GM12878 (cell line): ENCODE measurements at regions not wholly inside any gene's neighbourhood (a gene's known extent, or its start where the extent isn't known, plus 50 kb on each side); places are given as distances from the start of the nearest gene placed in this dataset.

Experiments used
- ATAC-seq: fragments of 200-7000 bp; cut with Tn5 transposase; 3 replicates; pipeline ENCODE4 v1.9.1; 2020; ENCODE audit warnings: mild to moderate bottlenecking, moderate library complexity
- BruUV-seq: library from RNA; stranded (reverse); fragments of 400-500 nt; replicated peaks from 2 replicates; lab custom pipeline; 2021; lab: Mats Ljungman, UMichigan
- CTCF ChIA-PET: fragments of 300-600 bp; sonication (Branson Sonifier 250); formaldehyde crosslinking; extraction: SDS; loops from one replicate; lab custom pipeline; 2021; ENCODE audit warnings: inconsistent platforms; lab: Yijun Ruan, JAX
- POLR2A ChIA-PET: fragments of 350-600 bp; formaldehyde crosslinking; extraction: SDS; loops from one replicate; lab custom pipeline; 2021; ENCODE audit warnings: inconsistent platforms; lab: Charles Lee
- RAD21 ChIA-PET: fragments of 300-600 bp; sonication (Branson Sonifier 250); formaldehyde crosslinking; loops from one replicate; lab custom pipeline; 2023; ENCODE audit warnings: antibody characterized with exemption; ENCODE audit not compliant: unreplicated experiment; lab: Charles Lee
- SMC1A ChIA-PET: fragments of 300-600 bp; sonication (Branson Sonifier 250); formaldehyde crosslinking; loops from one replicate; lab custom pipeline; 2023; ENCODE audit not compliant: unreplicated experiment, uncharacterized antibody; lab: Charles Lee
- DNase-seq: peaks from one replicate; pipeline ENCODE4 v3.0.0-alpha.2; 2011; ENCODE audit warnings: low read depth, low spot score
- FAIRE-seq: peaks from 3 replicates; lab custom pipeline; 2011; peaks lifted over from hg19 to GRCh38; lab: Jason Lieb, UNC
- H2AFZ ChIP-seq: 2 replicates; pipeline ENCODE4 v1.6.0; 2011; ENCODE audit warnings: low read depth, low read length, control low read depth; ENCODE audit not compliant: control insufficient read depth
- H3K27ac ChIP-seq: 2 replicates; pipeline ENCODE4 v1.5.1; 2011; ENCODE audit warnings: control low read depth; ENCODE audit not compliant: control insufficient read depth, insufficient read depth
- H3K27me3 ChIP-seq, 2 experiments: replicated peaks in 1 of 2; 2 replicates each; pipeline versions ENCODE4 v1.6.0 to v1.6.1; 2011; ENCODE audit warnings: low read length in 1 of 2; ENCODE audit not compliant: control insufficient read depth in 2 of 2, insufficient read depth in 2 of 2
- H3K36me3 ChIP-seq, 2 experiments: 2 replicates each; pipeline ENCODE4 v1.5.1; 2011; ENCODE audit warnings: low read length in 1 of 2; ENCODE audit not compliant: control insufficient read depth in 2 of 2, insufficient read depth in 2 of 2
- H3K4me1 ChIP-seq: 2 replicates; pipeline ENCODE4 v1.6.1; 2011; ENCODE audit warnings: mild to moderate bottlenecking, low read length, moderate library complexity, mixed read lengths; ENCODE audit not compliant: control insufficient read depth, insufficient read depth
- H3K4me2 ChIP-seq: 2 replicates; pipeline ENCODE4 v1.6.0; 2011; ENCODE audit warnings: control low read depth; ENCODE audit not compliant: control insufficient read depth, insufficient read depth
- H3K4me3 ChIP-seq: fragments of 200-600 bp; sonication (generic); 2 replicates; pipeline ENCODE4 v1.5.1; 2016
- H3K79me2 ChIP-seq: 2 replicates; pipeline ENCODE4 v1.6.0; 2011; ENCODE audit warnings: low read length; ENCODE audit not compliant: control insufficient read depth, insufficient read depth
- H3K9ac ChIP-seq: 2 replicates; pipeline ENCODE4 v1.8.0; 2011; ENCODE audit warnings: low read length, control low read depth, mixed read lengths; ENCODE audit not compliant: control insufficient read depth, insufficient read depth
- H3K9me3 ChIP-seq: replicated peaks from 3 replicates; pipeline ENCODE4 v1.5.1; 2011; ENCODE audit warnings: mild to moderate bottlenecking, low read length; ENCODE audit not compliant: control insufficient read depth, insufficient read depth
- H4K20me1 ChIP-seq: 2 replicates; pipeline ENCODE4 v1.6.0; 2011; ENCODE audit not compliant: control insufficient read depth, insufficient read depth
- FOXK2 ChIP-seq: fragments of 450-650 bp; IDR thresholded peaks from 2 replicates; pipeline ENCODE4 v1.6.1; 2017; ENCODE audit warnings: mild to moderate bottlenecking, moderate library complexity
- PAX8 ChIP-seq: fragments of 450-650 bp; IDR thresholded peaks from 2 replicates; pipeline ENCODE4 v1.6.1; 2017; ENCODE audit warnings: mild to moderate bottlenecking, moderate library complexity
- POLR2A ChIP-seq: IDR thresholded peaks from 2 replicates; pipeline ENCODE4 v1.6.1; 2011; ENCODE audit warnings: low read depth, mild to moderate bottlenecking, low read length
- SP1 ChIP-seq: IDR thresholded peaks from one replicate; pipeline ENCODE4 v1.6.1; 2011; ENCODE audit warnings: low read depth, low read length
- TARDBP ChIP-seq: IDR thresholded peaks from 2 replicates; pipeline ENCODE4 v1.6.1; 2016; ENCODE audit warnings: borderline replicate concordance
- ZNF207 ChIP-seq: fragments of 450-650 bp; IDR thresholded peaks from 2 replicates; pipeline ENCODE4 v1.6.1; 2014; ENCODE audit warnings: antibody characterized with exemption, mild to moderate bottlenecking, borderline replicate concordance
- WGBS: methylation state at CpG from one replicate; pipeline ENCODE4 v1.1.6; 2016; ENCODE audit warnings: low lambda C conversion rate; ENCODE audit not compliant: insufficient replicate concordance, insufficient coverage; ENCODE audit errors: missing lambda C conversion rate; 5-methylcytosine and 5-hydroxymethylcytosine counted together
- in situ Hi-C: fragments of 300-500 bp; cut with MboI; formaldehyde crosslinking; loops from 9 replicates; pipeline ENCODE4 v1.14.3; 2018; ENCODE audit warnings: mixed read lengths
- intact Hi-C: fragments of 100-400 bp; cut with micrococcal nuclease; formaldehyde crosslinking; loops from one replicate; pipeline ENCODE4 v1.14.2; 2022; ENCODE audit not compliant: unreplicated experiment
- TF ChIP-seq, protein P1 (sequence below): IDR thresholded peaks from 2 replicates; pipeline ENCODE4 v1.6.1; 2012; ENCODE audit warnings: improper control_type of control experiment, low read depth, low read length; ENCODE audit not compliant: insufficient replicate concordance
- TF ChIP-seq, protein P2 (sequence below), 3 experiments: IDR thresholded peaks in 2 of 3; conservative IDR thresholded peaks in 1 of 3; 2 replicates each; pipeline ENCODE4 v1.5.1; 2011; ENCODE audit warnings: low read depth in 3 of 3, low read length in 3 of 3, mild to moderate bottlenecking in 3 of 3, control low read depth in 2 of 3, moderate library complexity in 2 of 3, inconsistent platforms in 1 of 3, mixed read lengths in 1 of 3; ENCODE audit not compliant: control insufficient read depth in 2 of 3, insufficient read depth in 1 of 3; ENCODE audit errors: extremely low read depth in 1 of 3

DNA sequence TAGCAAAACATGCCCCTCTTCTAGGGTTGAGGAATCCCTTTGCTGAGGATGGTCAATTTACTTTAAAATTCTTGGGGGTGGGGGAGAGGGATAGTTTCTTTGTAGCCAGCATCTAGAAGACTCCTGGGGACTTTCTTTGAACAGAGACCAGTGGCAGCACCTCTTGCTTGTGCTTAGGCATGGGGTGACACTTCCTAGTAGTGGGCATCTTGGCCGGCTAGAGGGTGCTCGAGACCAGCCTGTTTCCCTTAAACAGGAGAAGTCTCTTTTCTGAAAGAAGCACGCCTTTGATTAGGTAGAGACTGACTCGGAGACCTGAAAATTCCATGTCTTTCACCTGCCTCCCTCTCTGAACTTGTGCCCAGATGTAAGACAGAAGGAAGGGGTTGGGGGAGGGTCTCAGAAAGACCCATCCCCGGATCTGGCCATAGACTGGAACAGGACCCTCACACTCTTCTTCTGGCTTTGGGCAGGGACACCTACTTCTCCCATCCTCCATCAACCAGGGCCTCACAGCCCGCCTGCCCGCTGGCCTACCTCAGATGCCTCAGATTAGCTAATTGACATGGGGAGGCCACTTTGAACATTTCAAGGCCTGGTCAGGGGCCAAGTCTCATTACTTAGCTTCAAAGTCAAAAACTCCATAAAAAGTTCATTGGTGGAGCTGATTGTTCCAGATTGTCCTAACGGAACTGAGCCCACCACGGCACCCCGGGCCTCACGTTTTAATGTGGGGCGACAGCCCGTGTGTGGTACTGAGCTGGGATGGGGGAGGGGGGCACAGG, 172.2 kb downstream of the CDC5L start:
- 60% methylated on average over 13 of the region's 13 CpGs for WGBS
- FAIRE-seq, result no peak
- POLR2A ChIA-PET, result no interaction called here
- H3K4me3 ChIP-seq, result no peak overlapping the region
- no TSS peak for BruUV-seq
- RAD21 ChIA-PET, result no interaction called here
- no peaks in the 10 kb centered on the region for H3K36me3 ChIP-seq
- SMC1A ChIA-PET, result no interaction called here
- CTCF ChIA-PET, result no interaction called here
- peaks cover 1 to 5% of the 10 kb centered on the region in 2 experiments; a peak in 2 of 4 replicates for H3K27me3 ChIP-seq
- peaks cover 6% of the 10 kb centered on the region; the same call in 1 of the 2 replicates for H3K4me1 ChIP-seq
- TF ChIP-seq TARDBP (no peak), POLR2A (no peak), SP1 (no peak), ZNF207 (no peak), FOXK2 (no peak), PAX8 (no peak)
- TF ChIP-seq, protein P1, sequence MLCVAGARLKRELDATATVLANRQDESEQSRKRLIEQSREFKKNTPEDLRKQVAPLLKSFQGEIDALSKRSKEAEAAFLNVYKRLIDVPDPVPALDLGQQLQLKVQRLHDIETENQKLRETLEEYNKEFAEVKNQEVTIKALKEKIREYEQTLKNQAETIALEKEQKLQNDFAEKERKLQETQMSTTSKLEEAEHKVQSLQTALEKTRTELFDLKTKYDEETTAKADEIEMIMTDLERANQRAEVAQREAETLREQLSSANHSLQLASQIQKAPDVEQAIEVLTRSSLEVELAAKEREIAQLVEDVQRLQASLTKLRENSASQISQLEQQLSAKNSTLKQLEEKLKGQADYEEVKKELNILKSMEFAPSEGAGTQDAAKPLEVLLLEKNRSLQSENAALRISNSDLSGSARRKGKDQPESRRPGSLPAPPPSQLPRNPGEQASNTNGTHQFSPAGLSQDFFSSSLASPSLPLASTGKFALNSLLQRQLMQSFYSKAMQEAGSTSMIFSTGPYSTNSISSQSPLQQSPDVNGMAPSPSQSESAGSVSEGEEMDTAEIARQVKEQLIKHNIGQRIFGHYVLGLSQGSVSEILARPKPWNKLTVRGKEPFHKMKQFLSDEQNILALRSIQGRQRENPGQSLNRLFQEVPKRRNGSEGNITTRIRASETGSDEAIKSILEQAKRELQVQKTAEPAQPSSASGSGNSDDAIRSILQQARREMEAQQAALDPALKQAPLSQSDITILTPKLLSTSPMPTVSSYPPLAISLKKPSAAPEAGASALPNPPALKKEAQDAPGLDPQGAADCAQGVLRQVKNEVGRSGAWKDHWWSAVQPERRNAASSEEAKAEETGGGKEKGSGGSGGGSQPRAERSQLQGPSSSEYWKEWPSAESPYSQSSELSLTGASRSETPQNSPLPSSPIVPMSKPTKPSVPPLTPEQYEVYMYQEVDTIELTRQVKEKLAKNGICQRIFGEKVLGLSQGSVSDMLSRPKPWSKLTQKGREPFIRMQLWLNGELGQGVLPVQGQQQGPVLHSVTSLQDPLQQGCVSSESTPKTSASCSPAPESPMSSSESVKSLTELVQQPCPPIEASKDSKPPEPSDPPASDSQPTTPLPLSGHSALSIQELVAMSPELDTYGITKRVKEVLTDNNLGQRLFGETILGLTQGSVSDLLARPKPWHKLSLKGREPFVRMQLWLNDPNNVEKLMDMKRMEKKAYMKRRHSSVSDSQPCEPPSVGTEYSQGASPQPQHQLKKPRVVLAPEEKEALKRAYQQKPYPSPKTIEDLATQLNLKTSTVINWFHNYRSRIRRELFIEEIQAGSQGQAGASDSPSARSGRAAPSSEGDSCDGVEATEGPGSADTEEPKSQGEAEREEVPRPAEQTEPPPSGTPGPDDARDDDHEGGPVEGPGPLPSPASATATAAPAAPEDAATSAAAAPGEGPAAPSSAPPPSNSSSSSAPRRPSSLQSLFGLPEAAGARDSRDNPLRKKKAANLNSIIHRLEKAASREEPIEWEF, result no peak
- TF ChIP-seq, protein P2, sequence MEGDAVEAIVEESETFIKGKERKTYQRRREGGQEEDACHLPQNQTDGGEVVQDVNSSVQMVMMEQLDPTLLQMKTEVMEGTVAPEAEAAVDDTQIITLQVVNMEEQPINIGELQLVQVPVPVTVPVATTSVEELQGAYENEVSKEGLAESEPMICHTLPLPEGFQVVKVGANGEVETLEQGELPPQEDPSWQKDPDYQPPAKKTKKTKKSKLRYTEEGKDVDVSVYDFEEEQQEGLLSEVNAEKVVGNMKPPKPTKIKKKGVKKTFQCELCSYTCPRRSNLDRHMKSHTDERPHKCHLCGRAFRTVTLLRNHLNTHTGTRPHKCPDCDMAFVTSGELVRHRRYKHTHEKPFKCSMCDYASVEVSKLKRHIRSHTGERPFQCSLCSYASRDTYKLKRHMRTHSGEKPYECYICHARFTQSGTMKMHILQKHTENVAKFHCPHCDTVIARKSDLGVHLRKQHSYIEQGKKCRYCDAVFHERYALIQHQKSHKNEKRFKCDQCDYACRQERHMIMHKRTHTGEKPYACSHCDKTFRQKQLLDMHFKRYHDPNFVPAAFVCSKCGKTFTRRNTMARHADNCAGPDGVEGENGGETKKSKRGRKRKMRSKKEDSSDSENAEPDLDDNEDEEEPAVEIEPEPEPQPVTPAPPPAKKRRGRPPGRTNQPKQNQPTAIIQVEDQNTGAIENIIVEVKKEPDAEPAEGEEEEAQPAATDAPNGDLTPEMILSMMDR (IDR thresholded peaks at IDR 0.05 in 2 of 3, conservative IDR thresholded peaks at IDR 0.05 in 1 of 3; ENCODE audit: control insufficient read depth in 2 of 3, extremely low read depth in 1 of 3, insufficient read depth in 1 of 3, low read depth in 3 of 3, low read length in 3 of 3), result peak in 1 of 3 experiments; percentile 4; a peak in 1 of 6 replicates
- TF ChIP-seq, all 136 proteins: peak for 1
- in situ Hi-C loops (no loop called here), intact Hi-C loops (no loop called here)
- no peak overlapping the region for H2AFZ ChIP-seq
- ATAC-seq (no peak), DNase-seq (no peak)
- H3K9me3 ChIP-seq, result no peaks in the 10 kb centered on the region
- no peak overlapping the region for H3K4me2 ChIP-seq
- no peak overlapping the region for H3K27ac ChIP-seq
- H3K9ac ChIP-seq, result no peak overlapping the region
- no peaks in the 10 kb centered on the region for H3K79me2 ChIP-seq
- no peaks in the 10 kb centered on the region for H4K20me1 ChIP-seq
